Panc1 (cell line): ENCODE measurements at regions not wholly inside any gene's neighbourhood (a gene's known extent, or its start where the extent isn't known, plus 50 kb on each side); places are given as distances from the start of the nearest gene placed in this dataset.

Source experiments
- POLR2AphosphoS5 ChIP-seq: IDR thresholded peaks from 2 replicates; pipeline ENCODE4 v1.6.1; 2012; ENCODE audit warnings: mild to moderate bottlenecking, low read depth, low read length, moderate library complexity
- TCF7L2 ChIP-seq: IDR thresholded peaks from 2 replicates; pipeline ENCODE4 v1.6.1; 2011; ENCODE audit warnings: mild to moderate bottlenecking, low read depth, low read length, inconsistent platforms
- TF ChIP-seq, protein P1 (sequence below): fragments of 450-650 bp; IDR thresholded peaks from 2 replicates; pipeline ENCODE4 v1.5.1; 2017; ENCODE audit warnings: mild to moderate bottlenecking

DNA sequence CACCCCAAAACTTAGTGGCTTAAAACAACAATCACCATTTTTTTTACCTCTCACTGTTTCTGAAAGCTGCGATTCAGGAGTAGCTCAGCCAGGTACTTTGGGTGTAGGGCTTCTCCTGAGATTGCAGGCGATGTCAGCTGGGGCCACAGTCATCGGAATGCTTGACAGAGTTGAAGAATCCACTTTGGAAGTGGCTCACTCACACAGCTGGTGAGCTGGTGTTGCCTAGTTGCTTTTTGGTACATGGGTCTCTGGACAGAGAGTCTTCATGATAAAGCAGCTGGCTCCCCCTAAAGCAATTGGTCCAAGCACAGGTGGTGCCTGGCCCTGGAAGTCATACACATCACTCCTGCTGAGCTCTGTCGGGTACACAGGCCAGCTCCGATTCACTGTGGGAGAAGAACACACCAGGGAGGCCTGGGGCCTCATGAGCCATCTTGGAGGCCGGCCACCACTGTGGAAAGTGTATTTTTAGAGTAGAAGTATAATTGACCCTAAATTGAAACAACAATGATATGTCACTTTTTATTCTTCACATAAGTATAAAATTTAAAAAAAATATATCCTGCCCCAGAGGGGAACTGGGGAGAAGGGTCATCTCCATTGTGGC, 75.2 kb upstream of the GALNT2 start:
- TF ChIP-seq, protein P1, sequence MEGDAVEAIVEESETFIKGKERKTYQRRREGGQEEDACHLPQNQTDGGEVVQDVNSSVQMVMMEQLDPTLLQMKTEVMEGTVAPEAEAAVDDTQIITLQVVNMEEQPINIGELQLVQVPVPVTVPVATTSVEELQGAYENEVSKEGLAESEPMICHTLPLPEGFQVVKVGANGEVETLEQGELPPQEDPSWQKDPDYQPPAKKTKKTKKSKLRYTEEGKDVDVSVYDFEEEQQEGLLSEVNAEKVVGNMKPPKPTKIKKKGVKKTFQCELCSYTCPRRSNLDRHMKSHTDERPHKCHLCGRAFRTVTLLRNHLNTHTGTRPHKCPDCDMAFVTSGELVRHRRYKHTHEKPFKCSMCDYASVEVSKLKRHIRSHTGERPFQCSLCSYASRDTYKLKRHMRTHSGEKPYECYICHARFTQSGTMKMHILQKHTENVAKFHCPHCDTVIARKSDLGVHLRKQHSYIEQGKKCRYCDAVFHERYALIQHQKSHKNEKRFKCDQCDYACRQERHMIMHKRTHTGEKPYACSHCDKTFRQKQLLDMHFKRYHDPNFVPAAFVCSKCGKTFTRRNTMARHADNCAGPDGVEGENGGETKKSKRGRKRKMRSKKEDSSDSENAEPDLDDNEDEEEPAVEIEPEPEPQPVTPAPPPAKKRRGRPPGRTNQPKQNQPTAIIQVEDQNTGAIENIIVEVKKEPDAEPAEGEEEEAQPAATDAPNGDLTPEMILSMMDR, result no peak
- TF ChIP-seq TCF7L2, result no peak
- TF ChIP-seq POLR2AphosphoS5, result no peak
